GM12878 (cell line): ENCODE measurements at regions not wholly inside any gene's neighbourhood (a gene's known extent, or its start where the extent isn't known, plus 50 kb on each side); places are given as distances from the start of the nearest gene placed in this dataset.

Experiments used
- ATAC-seq: fragments of 200-7000 bp; cut with Tn5 transposase; 3 replicates; pipeline ENCODE4 v1.9.1; 2020; ENCODE audit warnings: mild to moderate bottlenecking, moderate library complexity
- BruUV-seq: library from RNA; stranded (reverse); fragments of 400-500 nt; replicated peaks from 2 replicates; lab custom pipeline; 2021; lab: Mats Ljungman, UMichigan
- CTCF ChIA-PET: fragments of 300-600 bp; sonication (Branson Sonifier 250); formaldehyde crosslinking; extraction: SDS; loops from one replicate; lab custom pipeline; 2021; ENCODE audit warnings: inconsistent platforms; lab: Yijun Ruan, JAX
- POLR2A ChIA-PET: fragments of 350-600 bp; formaldehyde crosslinking; extraction: SDS; loops from one replicate; lab custom pipeline; 2021; ENCODE audit warnings: inconsistent platforms; lab: Charles Lee
- RAD21 ChIA-PET: fragments of 300-600 bp; sonication (Branson Sonifier 250); formaldehyde crosslinking; loops from one replicate; lab custom pipeline; 2023; ENCODE audit warnings: antibody characterized with exemption; ENCODE audit not compliant: unreplicated experiment; lab: Charles Lee
- SMC1A ChIA-PET: fragments of 300-600 bp; sonication (Branson Sonifier 250); formaldehyde crosslinking; loops from one replicate; lab custom pipeline; 2023; ENCODE audit not compliant: unreplicated experiment, uncharacterized antibody; lab: Charles Lee
- DNase-seq: peaks from one replicate; pipeline ENCODE4 v3.0.0-alpha.2; 2011; ENCODE audit warnings: low read depth, low spot score
- FAIRE-seq: peaks from 3 replicates; lab custom pipeline; 2011; peaks lifted over from hg19 to GRCh38; lab: Jason Lieb, UNC
- H2AFZ ChIP-seq: 2 replicates; pipeline ENCODE4 v1.6.0; 2011; ENCODE audit warnings: low read depth, low read length, control low read depth; ENCODE audit not compliant: control insufficient read depth
- H3K27ac ChIP-seq: 2 replicates; pipeline ENCODE4 v1.5.1; 2011; ENCODE audit warnings: control low read depth; ENCODE audit not compliant: control insufficient read depth, insufficient read depth
- H3K27me3 ChIP-seq, 2 experiments: replicated peaks in 1 of 2; 2 replicates each; pipeline versions ENCODE4 v1.6.0 to v1.6.1; 2011; ENCODE audit warnings: low read length in 1 of 2; ENCODE audit not compliant: control insufficient read depth in 2 of 2, insufficient read depth in 2 of 2
- H3K36me3 ChIP-seq, 2 experiments: 2 replicates each; pipeline ENCODE4 v1.5.1; 2011; ENCODE audit warnings: low read length in 1 of 2; ENCODE audit not compliant: control insufficient read depth in 2 of 2, insufficient read depth in 2 of 2
- H3K4me1 ChIP-seq: 2 replicates; pipeline ENCODE4 v1.6.1; 2011; ENCODE audit warnings: mild to moderate bottlenecking, low read length, moderate library complexity, mixed read lengths; ENCODE audit not compliant: control insufficient read depth, insufficient read depth
- H3K4me2 ChIP-seq: 2 replicates; pipeline ENCODE4 v1.6.0; 2011; ENCODE audit warnings: control low read depth; ENCODE audit not compliant: control insufficient read depth, insufficient read depth
- H3K4me3 ChIP-seq: fragments of 200-600 bp; sonication (generic); 2 replicates; pipeline ENCODE4 v1.5.1; 2016
- H3K79me2 ChIP-seq: 2 replicates; pipeline ENCODE4 v1.6.0; 2011; ENCODE audit warnings: low read length; ENCODE audit not compliant: control insufficient read depth, insufficient read depth
- H3K9ac ChIP-seq: 2 replicates; pipeline ENCODE4 v1.8.0; 2011; ENCODE audit warnings: low read length, control low read depth, mixed read lengths; ENCODE audit not compliant: control insufficient read depth, insufficient read depth
- H3K9me3 ChIP-seq: replicated peaks from 3 replicates; pipeline ENCODE4 v1.5.1; 2011; ENCODE audit warnings: mild to moderate bottlenecking, low read length; ENCODE audit not compliant: control insufficient read depth, insufficient read depth
- H4K20me1 ChIP-seq: 2 replicates; pipeline ENCODE4 v1.6.0; 2011; ENCODE audit not compliant: control insufficient read depth, insufficient read depth
- EGR1 ChIP-seq, 2 experiments: IDR thresholded peaks; 1 replicate in 1 of 2; 2 replicates in 1 of 2; pipeline ENCODE4 v1.6.1; 2011 to 2012; ENCODE audit warnings: low read depth in 2 of 2, low read length in 2 of 2, borderline replicate concordance in 1 of 2, mild to moderate bottlenecking in 1 of 2, moderate library complexity in 1 of 2
- FOS ChIP-seq: IDR thresholded peaks from 3 replicates; pipeline ENCODE4 v1.6.1; 2011; ENCODE audit warnings: borderline replicate concordance; ENCODE audit not compliant: insufficient read length; ENCODE audit errors: extremely low read depth
- MEF2A ChIP-seq: IDR thresholded peaks from 2 replicates; pipeline ENCODE4 v1.6.1; 2011; ENCODE audit warnings: low read depth, mild to moderate bottlenecking, low read length, moderate library complexity; ENCODE audit not compliant: insufficient read depth
- POLR2AphosphoS5 ChIP-seq: IDR thresholded peaks from 2 replicates; pipeline ENCODE4 v1.6.1; 2011; ENCODE audit warnings: mild to moderate bottlenecking, low read length, inconsistent platforms
- POU2F2 ChIP-seq: IDR thresholded peaks from 3 replicates; pipeline ENCODE4 v1.6.1; 2011; ENCODE audit warnings: low read depth, mild to moderate bottlenecking, low read length, borderline replicate concordance
- RELA ChIP-seq: fragments of 450-650 bp; IDR thresholded peaks from 2 replicates; pipeline ENCODE4 v1.8.0; 2014; ENCODE audit warnings: borderline replicate concordance; ENCODE audit not compliant: partially characterized antibody
- YY1 ChIP-seq: IDR thresholded peaks from 2 replicates; pipeline ENCODE4 v1.6.1; 2011; ENCODE audit warnings: low read depth, mild to moderate bottlenecking, low read length
- WGBS: methylation state at CpG from one replicate; pipeline ENCODE4 v1.1.6; 2016; ENCODE audit warnings: low lambda C conversion rate; ENCODE audit not compliant: insufficient replicate concordance, insufficient coverage; ENCODE audit errors: missing lambda C conversion rate; 5-methylcytosine and 5-hydroxymethylcytosine counted together
- in situ Hi-C: fragments of 300-500 bp; cut with MboI; formaldehyde crosslinking; loops from 9 replicates; pipeline ENCODE4 v1.14.3; 2018; ENCODE audit warnings: mixed read lengths
- intact Hi-C: fragments of 100-400 bp; cut with micrococcal nuclease; formaldehyde crosslinking; loops from one replicate; pipeline ENCODE4 v1.14.2; 2022; ENCODE audit not compliant: unreplicated experiment
- TF ChIP-seq, protein P1 (sequence below): IDR thresholded peaks from 2 replicates; pipeline ENCODE4 v1.6.1; 2012; ENCODE audit warnings: low read depth, low read length, improper control_type of control experiment
- TF ChIP-seq, protein P2 (sequence below): fragments of 450-650 bp; formaldehyde crosslinking; IDR thresholded peaks from 2 replicates; pipeline ENCODE4 v1.4.0; 2022; ENCODE audit warnings: mild to moderate bottlenecking, moderate library complexity

DNA sequence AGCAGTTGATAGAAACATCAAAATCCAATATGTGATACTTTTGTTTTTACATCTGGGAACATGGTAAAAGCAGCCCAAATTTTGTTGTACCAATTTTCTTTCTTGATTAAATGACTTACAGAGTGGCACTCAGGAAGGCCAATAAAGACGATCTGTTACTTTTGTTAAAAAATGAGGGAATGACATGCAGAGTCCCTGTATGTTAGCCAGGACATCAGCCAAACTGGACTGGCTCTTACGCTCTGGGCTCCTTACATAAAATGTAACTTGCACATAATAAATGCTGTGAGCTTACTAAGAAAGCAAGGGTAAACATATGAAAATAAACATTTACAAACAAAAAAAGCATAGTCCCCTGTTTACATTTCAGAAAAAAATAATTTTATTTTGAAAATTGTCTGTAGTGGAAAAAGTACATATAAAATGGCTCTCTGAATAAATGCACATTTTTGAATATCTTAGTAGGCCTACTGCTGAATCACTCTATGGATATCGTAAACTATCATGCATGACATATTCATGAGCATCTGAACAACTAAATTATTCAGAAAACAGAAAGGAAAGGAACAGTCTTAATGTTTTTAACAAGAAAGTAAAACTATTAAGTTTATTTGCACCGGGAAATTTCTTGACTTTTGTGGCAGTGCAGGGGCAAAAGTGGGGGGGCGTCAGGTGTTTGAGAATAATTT lies 534.5 kb downstream of the KCTD12 start:
- Histone ChIP-seq H3K4me3 (no peak overlapping the region), H2AFZ (no peak overlapping the region), H4K20me1 (no peaks in the 10 kb centered on the region), H3K4me2 (no peak overlapping the region), H3K27ac (no peak overlapping the region), H3K79me2 (no peaks in the 10 kb centered on the region), H3K4me1 (no peaks in the 10 kb centered on the region), H3K9ac (no peak overlapping the region), H3K36me3 (no peaks in the 10 kb centered on the region), H3K27me3 (no peaks in the 10 kb centered on the region), H3K9me3 (no peaks in the 10 kb centered on the region)
- in situ Hi-C loops, result no loop called here
- FAIRE-seq, result no peak
- RAD21 ChIA-PET, result no interaction called here
- DNase-seq, result no peak
- ATAC-seq, result no peak
- SMC1A ChIA-PET, result no interaction called here
- 46% methylated on average over 5 of the region's 5 CpGs for WGBS
- TF ChIP-seq POLR2AphosphoS5, result no peak
- no peak for TF ChIP-seq MEF2A
- TF ChIP-seq, protein P1, sequence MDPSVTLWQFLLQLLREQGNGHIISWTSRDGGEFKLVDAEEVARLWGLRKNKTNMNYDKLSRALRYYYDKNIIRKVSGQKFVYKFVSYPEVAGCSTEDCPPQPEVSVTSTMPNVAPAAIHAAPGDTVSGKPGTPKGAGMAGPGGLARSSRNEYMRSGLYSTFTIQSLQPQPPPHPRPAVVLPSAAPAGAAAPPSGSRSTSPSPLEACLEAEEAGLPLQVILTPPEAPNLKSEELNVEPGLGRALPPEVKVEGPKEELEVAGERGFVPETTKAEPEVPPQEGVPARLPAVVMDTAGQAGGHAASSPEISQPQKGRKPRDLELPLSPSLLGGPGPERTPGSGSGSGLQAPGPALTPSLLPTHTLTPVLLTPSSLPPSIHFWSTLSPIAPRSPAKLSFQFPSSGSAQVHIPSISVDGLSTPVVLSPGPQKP, result no peak
- TF ChIP-seq POU2F2, result no peak
- no peak for TF ChIP-seq YY1
- TF ChIP-seq RELA, result no peak
- no peak for TF ChIP-seq EGR1 (IDR thresholded peaks at IDR 0.05; ENCODE audit: borderline replicate concordance in 1 of 2, low read depth in 2 of 2, low read length in 2 of 2)
- TF ChIP-seq, protein P2, sequence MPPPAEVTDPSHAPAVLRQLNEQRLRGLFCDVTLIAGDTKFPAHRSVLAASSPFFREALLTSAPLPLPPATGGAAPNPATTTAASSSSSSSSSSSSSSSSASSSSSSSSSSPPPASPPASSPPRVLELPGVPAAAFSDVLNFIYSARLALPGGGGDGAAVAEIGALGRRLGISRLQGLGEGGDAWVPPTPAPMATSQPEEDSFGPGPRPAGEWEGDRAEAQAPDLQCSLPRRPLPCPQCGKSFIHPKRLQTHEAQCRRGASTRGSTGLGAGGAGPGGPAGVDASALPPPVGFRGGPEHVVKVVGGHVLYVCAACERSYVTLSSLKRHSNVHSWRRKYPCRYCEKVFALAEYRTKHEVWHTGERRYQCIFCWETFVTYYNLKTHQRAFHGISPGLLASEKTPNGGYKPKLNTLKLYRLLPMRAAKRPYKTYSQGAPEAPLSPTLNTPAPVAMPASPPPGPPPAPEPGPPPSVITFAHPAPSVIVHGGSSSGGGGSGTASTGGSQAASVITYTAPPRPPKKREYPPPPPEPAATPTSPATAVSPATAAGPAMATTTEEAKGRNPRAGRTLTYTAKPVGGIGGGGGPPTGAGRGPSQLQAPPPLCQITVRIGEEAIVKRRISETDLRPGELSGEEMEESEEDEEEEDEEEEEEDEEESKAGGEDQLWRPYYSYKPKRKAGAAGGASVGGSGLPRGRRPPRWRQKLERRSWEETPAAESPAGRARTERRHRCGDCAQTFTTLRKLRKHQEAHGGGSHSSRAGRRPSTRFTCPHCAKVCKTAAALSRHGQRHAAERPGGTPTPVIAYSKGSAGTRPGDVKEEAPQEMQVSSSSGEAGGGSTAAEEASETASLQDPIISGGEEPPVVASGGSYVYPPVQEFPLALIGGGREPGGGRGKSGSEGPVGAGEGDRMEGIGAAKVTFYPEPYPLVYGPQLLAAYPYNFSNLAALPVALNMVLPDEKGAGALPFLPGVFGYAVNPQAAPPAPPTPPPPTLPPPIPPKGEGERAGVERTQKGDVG, result no peak
- TF ChIP-seq FOS, result no peak
- intact Hi-C loops, result no loop called here
- CTCF ChIA-PET, result no interaction called here
- no TSS peak for BruUV-seq
- POLR2A ChIA-PET, result no interaction called here
